GM23248 (cell line): ENCODE measurements at regions not wholly inside any gene's neighbourhood (a gene's known extent, or its start where the extent isn't known, plus 50 kb on each side); places are given as distances from the start of the nearest gene placed in this dataset.

Source experiments
- EZH2 ChIP-seq: fragments of 200-600 bp; sonication (generic); IDR thresholded peaks from 2 replicates; pipeline ENCODE4 v1.6.1; 2018; ENCODE audit warnings: antibody characterized with exemption, mild to moderate bottlenecking; ENCODE audit not compliant: insufficient read depth, poor library complexity, severe bottlenecking
- EZH2phosphoT487 ChIP-seq: fragments of 200-600 bp; sonication (generic); IDR thresholded peaks from 2 replicates; pipeline ENCODE4 v1.6.1; 2018; ENCODE audit warnings: antibody characterized with exemption, moderate library complexity, mild to moderate bottlenecking, low read depth; ENCODE audit not compliant: insufficient read depth

DNA sequence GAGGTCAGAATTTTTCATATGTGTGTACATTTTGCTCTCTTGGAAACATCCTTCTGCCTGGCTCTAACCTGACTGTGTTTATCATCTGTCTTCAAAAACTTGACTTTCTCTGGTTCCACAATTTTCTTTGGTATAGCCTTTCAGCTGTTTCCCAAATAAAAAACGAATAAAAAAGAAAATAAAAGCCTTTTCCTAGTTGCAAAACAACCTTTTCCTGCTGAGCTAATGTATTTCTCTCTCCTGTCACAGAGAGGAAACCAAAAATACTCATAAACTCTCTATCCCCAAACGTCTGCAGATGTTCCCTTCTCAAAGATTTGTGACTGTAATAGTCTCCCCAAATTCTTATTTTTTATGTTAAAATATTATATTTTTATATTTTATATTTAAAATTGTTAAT lies 505.3 kb upstream of the SLC39A10 start:
- TF ChIP-seq EZH2 (no peak), EZH2phosphoT487 (no peak)
